SK-N-MC (cell line): ENCODE measurements at regions not wholly inside any gene's neighbourhood (a gene's known extent, or its start where the extent isn't known, plus 50 kb on each side); places are given as distances from the start of the nearest gene placed in this dataset.

ENCODE experiments used
- DNase-seq: peaks from one replicate; pipeline ENCODE4 v3.0.0-alpha.2; 2011; ENCODE audit warnings: low read depth, low spot score
- H3K27ac ChIP-seq: fragments of 200-600 bp; sonication (generic); 2 replicates; pipeline ENCODE4 v1.5.1; 2016; ENCODE audit warnings: mixed run types
- H3K36me3 ChIP-seq: fragments of 200-600 bp; sonication (generic); 2 replicates; pipeline ENCODE4 v1.6.1; 2017; ENCODE audit warnings: antibody characterized with exemption, low read length, mixed read lengths; ENCODE audit not compliant: insufficient read depth
- H3K4me3 ChIP-seq: fragments of 200-600 bp; sonication (generic); 2 replicates; pipeline ENCODE4 v1.5.1; 2016
- H3K9ac ChIP-seq: fragments of 200-600 bp; sonication (generic); 2 replicates; pipeline ENCODE4 v1.8.0; 2017; ENCODE audit warnings: mixed run types, mixed read lengths; ENCODE audit not compliant: insufficient read length
- H3K9me3 ChIP-seq: fragments of 200-600 bp; sonication (generic); 2 replicates; pipeline ENCODE4 v1.6.1; 2017; ENCODE audit warnings: low read depth, mild to moderate bottlenecking, antibody characterized with exemption, low read length, moderate library complexity, mixed read lengths
- EZH2 ChIP-seq: fragments of 200-600 bp; sonication (generic); IDR thresholded peaks from one replicate; pipeline ENCODE4 v1.6.1; 2017; ENCODE audit warnings: antibody characterized with exemption
- FOXP2 ChIP-seq: optimal IDR thresholded peaks from 2 replicates; pipeline ENCODE3; 2011; ENCODE audit warnings: mild to moderate bottlenecking, moderate library complexity; ENCODE audit not compliant: insufficient read depth; ENCODE audit errors: extremely low read length, control extremely low read depth
- POLR2AphosphoS5 ChIP-seq: IDR thresholded peaks from 2 replicates; pipeline ENCODE4 v1.6.1; 2012; ENCODE audit warnings: mild to moderate bottlenecking, low read depth, low read length, borderline replicate concordance

- no peak for DNase-seq
- no peak overlapping the region for H3K9ac ChIP-seq
- no peaks in the 10 kb centered on the region for H3K9me3 ChIP-seq
- H3K36me3 ChIP-seq = no peaks in the 10 kb centered on the region
- no peak overlapping the region for H3K4me3 ChIP-seq
- no peak overlapping the region for H3K27ac ChIP-seq
- TF ChIP-seq EZH2 = no peak
- no peak for TF ChIP-seq FOXP2
- no peak for TF ChIP-seq POLR2AphosphoS5
These were observed 571.3 kb downstream of the GLRX3 start for GRCh38 chr10:130707389-130707979.

GRCh38 chr10:130708465-130709070 is 572.4 kb downstream of the GLRX3 start:
- Histone ChIP-seq H3K9ac (no peak overlapping the region), H3K9me3 (no peaks in the 10 kb centered on the region), H3K4me3 (no peak overlapping the region), H3K27ac (no peak overlapping the region), H3K36me3 (no peaks in the 10 kb centered on the region)
- TF ChIP-seq POLR2AphosphoS5 = no peak
- TF ChIP-seq FOXP2 = no peak
- TF ChIP-seq EZH2 = no peak
- DNase-seq = no peak

GRCh38 chr10:130709415-130709814 is 573.2 kb downstream of the GLRX3 start:
- H3K27ac ChIP-seq = no peak overlapping the region
- no peaks in the 10 kb centered on the region for H3K36me3 ChIP-seq
- no peaks in the 10 kb centered on the region for H3K9me3 ChIP-seq
- no peak for DNase-seq
- H3K9ac ChIP-seq = no peak overlapping the region
- TF ChIP-seq POLR2AphosphoS5 = no peak
- no peak for TF ChIP-seq EZH2
- no peak for TF ChIP-seq FOXP2
- H3K4me3 ChIP-seq = no peak overlapping the region

DNA sequence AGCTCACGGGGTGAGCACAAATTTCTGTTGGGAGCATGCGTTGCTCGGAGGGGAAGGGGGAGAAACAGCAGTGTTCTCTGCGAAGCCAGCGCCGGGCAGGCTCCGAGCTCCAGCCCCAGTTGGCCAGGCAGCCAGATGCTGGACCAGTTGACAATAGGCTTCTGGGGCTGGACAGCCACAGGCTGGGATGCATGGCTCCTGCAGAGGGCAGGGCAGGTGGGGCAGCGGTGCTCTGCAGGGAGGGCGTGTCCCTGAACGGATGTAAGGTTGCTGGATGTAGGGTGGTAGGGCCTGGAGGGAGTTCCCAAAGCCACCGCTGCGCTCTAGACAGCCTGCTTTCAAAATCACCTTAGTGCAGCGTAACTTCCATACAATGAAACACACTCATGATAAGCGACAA is 574.9 kb downstream of the GLRX3 start:
- Histone ChIP-seq H3K4me3 (no peak overlapping the region), H3K36me3 (no peaks in the 10 kb centered on the region), H3K9me3 (no peaks in the 10 kb centered on the region), H3K27ac (no peak overlapping the region), H3K9ac (no peak overlapping the region)
- no peak for DNase-seq
- TF ChIP-seq FOXP2 (no peak), POLR2AphosphoS5 (no peak), EZH2 (no peak)

DNA sequence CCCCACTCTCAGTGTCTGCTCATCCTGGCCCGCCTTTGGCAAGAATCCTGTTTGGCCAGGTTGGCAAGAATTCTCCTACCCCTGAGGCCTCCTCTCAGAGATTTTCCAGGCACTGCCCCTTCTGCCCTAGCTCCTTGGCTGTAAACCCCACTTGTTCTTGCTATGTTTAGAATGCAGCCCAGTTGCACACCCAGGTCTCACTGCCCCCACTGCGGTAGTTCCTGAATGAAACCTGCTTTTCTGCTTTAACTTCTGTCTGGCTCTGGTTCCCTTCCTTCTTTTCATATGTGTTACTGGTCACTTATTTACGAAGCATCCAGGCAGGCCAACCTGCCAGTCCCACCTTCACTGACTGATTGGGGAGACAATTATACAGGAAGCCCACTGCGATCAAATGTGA is 576.9 kb downstream of the GLRX3 start:
- no peak overlapping the region for H3K4me3 ChIP-seq
- no peak overlapping the region for H3K27ac ChIP-seq
- no peaks in the 10 kb centered on the region for H3K9me3 ChIP-seq
- TF ChIP-seq EZH2 (no peak), POLR2AphosphoS5 (no peak), FOXP2 (no peak)
- no peaks in the 10 kb centered on the region for H3K36me3 ChIP-seq
- no peak overlapping the region for H3K9ac ChIP-seq
- DNase-seq = no peak

GRCh38 chr10:130713731-130714130 is 577.5 kb downstream of the GLRX3 start:
- DNase-seq = no peak
- no peaks in the 10 kb centered on the region for H3K9me3 ChIP-seq

GRCh38 chr10:130714742-130715467 is 578.7 kb downstream of the GLRX3 start:
- TF ChIP-seq EZH2 = no peak
- Histone ChIP-seq H3K9ac (no peak overlapping the region), H3K27ac (no peak overlapping the region), H3K4me3 (no peak overlapping the region), H3K36me3 (no peaks in the 10 kb centered on the region), H3K9me3 (no peaks in the 10 kb centered on the region)
- DNase-seq = no peak

More at GRCh38 chr10:130713731-130714130, 577.5 kb downstream of the GLRX3 start:
- TF ChIP-seq POLR2AphosphoS5 (no peak), FOXP2 (no peak), EZH2 (no peak)
- Histone ChIP-seq H3K36me3 (no peaks in the 10 kb centered on the region), H3K27ac (no peak overlapping the region), H3K4me3 (no peak overlapping the region), H3K9ac (no peak overlapping the region)

DNA sequence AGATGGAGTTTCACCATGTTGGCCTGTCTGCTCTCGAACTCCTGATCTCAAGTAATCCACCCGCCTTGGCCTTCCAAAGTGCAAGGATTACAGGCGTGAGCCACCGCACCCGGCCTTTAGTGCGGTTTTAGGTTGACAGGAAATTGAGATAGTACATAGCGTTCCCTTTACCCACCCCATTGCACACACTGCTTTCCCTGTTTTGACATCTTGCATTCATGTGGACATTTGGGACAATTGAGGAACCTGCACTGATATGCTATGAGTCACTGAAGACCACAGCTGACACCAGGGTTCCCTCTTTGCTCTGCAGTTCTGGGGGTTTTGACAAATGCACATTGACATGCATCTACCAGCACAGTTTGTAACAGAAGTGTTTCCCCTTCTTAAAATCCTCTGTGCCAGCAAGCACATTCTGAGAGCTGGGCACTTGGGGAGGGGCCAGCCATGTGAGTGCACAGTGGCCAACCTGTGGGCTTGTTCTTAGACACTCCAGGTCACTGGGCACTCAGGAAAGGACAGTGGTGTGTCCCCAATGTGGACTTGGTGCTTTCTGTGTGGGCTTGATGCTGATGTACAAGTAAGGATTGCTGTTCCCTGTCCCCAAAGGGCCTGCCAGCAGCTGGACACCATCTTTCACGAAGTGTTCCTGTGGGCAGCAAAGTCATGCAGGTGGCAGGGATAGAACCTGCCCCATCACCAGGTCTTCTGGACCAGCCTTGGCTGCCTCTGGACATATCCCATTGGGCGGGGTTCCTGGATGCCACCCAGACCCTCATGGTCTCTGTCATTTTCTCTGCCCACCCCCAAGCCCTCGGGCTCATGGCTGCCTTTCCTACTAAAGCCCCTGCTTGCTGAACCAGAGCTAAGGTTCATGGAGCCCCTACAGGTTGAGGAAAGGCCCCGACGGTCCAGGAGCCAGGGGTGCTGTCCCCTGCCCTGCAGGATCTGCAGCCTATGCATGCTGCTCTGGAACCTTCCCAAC is 579.8 kb downstream of the GLRX3 start:
- no peak for DNase-seq
- TF ChIP-seq EZH2 (no peak), FOXP2 (no peak)

More for the DNA sequence above, 579.8 kb downstream of the GLRX3 start:
- no peak overlapping the region for H3K27ac ChIP-seq
- H3K36me3 ChIP-seq = no peaks in the 10 kb centered on the region
- H3K9me3 ChIP-seq = no peaks in the 10 kb centered on the region
- no peak overlapping the region for H3K9ac ChIP-seq
- H3K4me3 ChIP-seq = no peak overlapping the region
